Small intestine (tissue), 7 donors: ENCODE measurements at regions not wholly inside any gene's neighbourhood (a gene's known extent, or its start where the extent isn't known, plus 50 kb on each side); places are given as distances from the start of the nearest gene placed in this dataset.
"Not testable (repeated sequence)": the region's sequence is repeated elsewhere in the genome, so short reads cannot be mapped to it uniquely, and the experiment has no call there.

Experiments
- DNase-seq, 2 donors: peaks; one replicate each; pipeline versions ENCODE4 v3.0.0 to v3.0.0-alpha.2; 2013
- FAIRE-seq: peaks from 2 replicates; lab custom pipeline; 2012; peaks lifted over from hg19 to GRCh38; lab: Jason Lieb, UNC
- H3K27ac ChIP-seq, 3 donors: one replicate each; pipeline ENCODE4 v1.5.1; 2013; ENCODE audit warnings: low read length in 2 of 3, mild to moderate bottlenecking in 2 of 3, control low read depth in 1 of 3, inconsistent platforms in 1 of 3, low read depth in 1 of 3, moderate library complexity in 1 of 3
- H3K27me3 ChIP-seq, 3 donors: one replicate each; pipeline ENCODE4 v1.6.1; 2013; ENCODE audit warnings: low read length in 3 of 3, inconsistent platforms in 1 of 3; ENCODE audit not compliant: control insufficient read depth in 3 of 3, insufficient read depth in 3 of 3
- H3K36me3 ChIP-seq, 3 donors: one replicate each; pipeline ENCODE4 v1.6.1; 2013; ENCODE audit warnings: low read length in 3 of 3, inconsistent platforms in 1 of 3, low read depth in 1 of 3, mild to moderate bottlenecking in 1 of 3, moderate library complexity in 1 of 3; ENCODE audit not compliant: control insufficient read depth in 3 of 3, insufficient read depth in 2 of 3
- H3K4me1 ChIP-seq, 3 donors: one replicate each; pipeline ENCODE4 v1.6.1; 2013; ENCODE audit warnings: low read length in 2 of 3, inconsistent platforms in 1 of 3, low read depth in 1 of 3, mild to moderate bottlenecking in 1 of 3, moderate library complexity in 1 of 3; ENCODE audit not compliant: control insufficient read depth in 3 of 3, insufficient read depth in 2 of 3
- H3K4me3 ChIP-seq, 3 donors: one replicate each; pipeline ENCODE4 v1.5.1; 2013; ENCODE audit warnings: low read length in 3 of 3, control low read depth in 1 of 3, inconsistent platforms in 1 of 3, low read depth in 1 of 3, mild to moderate bottlenecking in 1 of 3, moderate library complexity in 1 of 3
- H3K9me3 ChIP-seq, 2 donors: one replicate each; pipeline ENCODE4 v1.6.1; 2013; ENCODE audit warnings: low read depth in 1 of 2, low read length in 1 of 2; ENCODE audit not compliant: control insufficient read depth in 2 of 2, insufficient read depth in 1 of 2
- WGBS, 3 donors: extraction: QIAGEN DNeasy Blood & Tissue Kit; methylation state at CpG; one replicate each; pipeline ENCODE4 v1.1.7; 2013; 5-methylcytosine and 5-hydroxymethylcytosine counted together
- donor health status: healthy with polysubstance abuse.
- donor health status: control.
- donor health status: control.
- donor health status: Bipolar disorder and iron deficiency.
- donor health status: healthy.

- H3K27me3 ChIP-seq: no peaks in the 10 kb centered on the region
- no peak overlapping the region for H3K4me3 ChIP-seq
- FAIRE-seq (no peak), DNase-seq (no peak)
- no peaks in the 10 kb centered on the region for H3K4me1 ChIP-seq
- no peaks in the 10 kb centered on the region for H3K36me3 ChIP-seq
- no peak overlapping the region for H3K27ac ChIP-seq
- peaks cover 1 to 9% of the 10 kb centered on the region in 2 donors for H3K9me3 ChIP-seq
- WGBS, 3 donors: 66 to 74% (median 67%) methylated on average over 2 of the region's 2 CpGs
These were observed 272.4 kb downstream of the ETV1 start for GRCh38 chr7:13717031-13717430.

GRCh38 chr7:13724191-13724976 lies 265.1 kb downstream of the ETV1 start:
- no peaks in the 10 kb centered on the region for H3K4me1 ChIP-seq
- WGBS, 3 donors: 90 to 94% (median 94%) methylated on average over 8 of the region's 8 CpGs
- no peak overlapping the region for H3K27ac ChIP-seq
- no peak overlapping the region for H3K4me3 ChIP-seq
- H3K27me3 ChIP-seq: no peaks in the 10 kb centered on the region
- H3K9me3 ChIP-seq: peaks cover 0 to 11% of the 10 kb centered on the region in 2 donors
- no peaks in the 10 kb centered on the region for H3K36me3 ChIP-seq
- DNase-seq: no peak
- no peak for FAIRE-seq

GRCh38 chr7:13724977-13725566 lies 264.4 kb downstream of the ETV1 start:
- Histone ChIP-seq H3K27ac (no peak overlapping the region), H3K9me3 (peaks cover 0 to 11% of the 10 kb centered on the region in 2 donors), H3K27me3 (no peaks in the 10 kb centered on the region), H3K36me3 (no peaks in the 10 kb centered on the region), H3K4me1 (no peaks in the 10 kb centered on the region), H3K4me3 (no peak overlapping the region)
- WGBS, 3 donors: 57 to 68% (median 65%) methylated on average over 6 of the region's 6 CpGs
- FAIRE-seq (no peak), DNase-seq (no peak)

GRCh38 chr7:13725591-13725990 lies 263.9 kb downstream of the ETV1 start:
- H3K27ac ChIP-seq: no peak overlapping the region
- no peak for FAIRE-seq
- peaks cover 0 to 11% of the 10 kb centered on the region in 2 donors for H3K9me3 ChIP-seq
- no peak for DNase-seq
- WGBS, 3 donors: 80 to 93% (median 84%) methylated on average over 2 of the region's 2 CpGs
- H3K36me3 ChIP-seq: no peaks in the 10 kb centered on the region
- no peaks in the 10 kb centered on the region for H3K4me1 ChIP-seq
- H3K4me3 ChIP-seq: no peak overlapping the region
- H3K27me3 ChIP-seq: no peaks in the 10 kb centered on the region

- FAIRE-seq: no peak
- Histone ChIP-seq H3K4me1 (no peaks in the 10 kb centered on the region), H3K4me3 (no peak overlapping the region)
These were observed 262.2 kb downstream of the ETV1 start for GRCh38 chr7:13727279-13727678.

GRCh38 chr7:13727751-13728150 lies 261.7 kb downstream of the ETV1 start:
- no peak for FAIRE-seq
- Histone ChIP-seq H3K27me3 (no peaks in the 10 kb centered on the region), H3K9me3 (peaks cover 0 to 4% of the 10 kb centered on the region in 2 donors)

More at GRCh38 chr7:13727279-13727678, 262.2 kb downstream of the ETV1 start:
- 72 to 88% (median 81%) methylated on average over 2 of the region's 2 CpGs for WGBS, 3 donors
- Histone ChIP-seq H3K27me3 (no peaks in the 10 kb centered on the region), H3K36me3 (no peaks in the 10 kb centered on the region), H3K27ac (no peak overlapping the region), H3K9me3 (peaks cover 0 to 9% of the 10 kb centered on the region in 2 donors)
- DNase-seq: no peak

GRCh38 chr7:13728430-13728829 lies 261.0 kb downstream of the ETV1 start:
- FAIRE-seq, H3K4me1 ChIP-seq, H3K9me3 ChIP-seq, H3K4me3 ChIP-seq, H3K36me3 ChIP-seq, H3K27me3 ChIP-seq, DNase-seq, H3K27ac ChIP-seq: not testable (repeated sequence)
- WGBS, 3 donors: 75 to 84% (median 83%) methylated on average over 4 of the region's 4 CpGs

More at GRCh38 chr7:13727751-13728150, 261.7 kb downstream of the ETV1 start:
- no peaks in the 10 kb centered on the region for H3K4me1 ChIP-seq
- no peak overlapping the region for H3K27ac ChIP-seq
- no peak overlapping the region for H3K4me3 ChIP-seq
- 87 to 95% (median 91%) methylated on average over 2 of the region's 2 CpGs for WGBS, 3 donors
- DNase-seq: no peak
- H3K36me3 ChIP-seq: no peaks in the 10 kb centered on the region

DNA sequence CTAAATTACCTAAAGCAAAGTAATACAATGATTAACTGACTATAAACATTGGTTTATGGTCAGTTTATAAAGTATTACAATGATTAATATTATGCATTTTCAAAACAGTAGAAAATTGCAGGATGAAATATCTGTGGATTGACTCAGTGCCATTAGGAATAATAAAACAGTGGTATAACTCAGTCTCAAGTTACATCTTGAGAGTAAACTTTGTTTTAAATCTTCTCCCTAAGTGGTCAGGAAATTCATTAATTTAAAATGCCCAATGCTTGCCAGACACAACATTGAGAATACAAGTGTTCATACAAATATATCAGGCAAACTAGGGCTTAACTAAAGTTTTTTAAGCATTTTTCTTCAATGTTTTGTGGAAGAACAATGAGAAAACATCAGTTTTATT lies 257.8 kb downstream of the ETV1 start:
- DNase-seq: no peak
- H3K9me3 ChIP-seq: peaks cover 0 to 4% of the 10 kb centered on the region in 2 donors
- H3K4me3 ChIP-seq: no peak overlapping the region
- H3K27me3 ChIP-seq: no peaks in the 10 kb centered on the region
- no peak overlapping the region for H3K27ac ChIP-seq
- H3K4me1 ChIP-seq: no peaks in the 10 kb centered on the region
- no peak for FAIRE-seq
- H3K36me3 ChIP-seq: no peaks in the 10 kb centered on the region
